HTR-8/SVneo (cell line): ENCODE measurements at regions not wholly inside any gene's neighbourhood (a gene's known extent, or its start where the extent isn't known, plus 50 kb on each side); places are given as distances from the start of the nearest gene placed in this dataset.
"Not testable (repeated sequence)": the region's sequence is repeated elsewhere in the genome, so short reads cannot be mapped to it uniquely, and the experiment has no call there.

Source experiments
- DNase-seq: peaks from one replicate; pipeline ENCODE4 v3.0.0; 2011; ENCODE audit warnings: low spot score, mixed read lengths; ENCODE audit not compliant: insufficient read length
- FAIRE-seq: peaks from 2 replicates; lab custom pipeline; 2011; peaks lifted over from hg19 to GRCh38; lab: Jason Lieb, UNC

DNA sequence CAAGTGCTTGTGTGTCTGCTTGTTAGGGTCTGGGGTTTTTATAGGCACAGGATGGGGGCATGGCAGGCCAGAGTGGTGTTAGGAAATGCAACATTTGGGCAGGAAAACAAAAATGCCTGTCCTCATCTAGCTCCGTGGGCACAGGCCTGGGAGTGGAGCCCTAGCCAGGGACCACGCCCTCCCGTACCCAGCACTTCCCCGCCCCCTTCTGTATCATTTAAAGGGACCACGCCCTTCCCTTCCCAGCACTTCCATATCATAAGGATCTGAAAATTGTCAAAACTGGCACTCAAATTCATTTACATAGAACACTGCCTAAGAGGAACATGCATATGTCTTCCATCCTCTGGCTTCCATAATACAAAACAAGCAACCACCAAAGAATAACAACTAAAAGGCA is 185.8 kb downstream of the B3GLCT start:
- DNase-seq = no peak
- FAIRE-seq = no peak

DNA sequence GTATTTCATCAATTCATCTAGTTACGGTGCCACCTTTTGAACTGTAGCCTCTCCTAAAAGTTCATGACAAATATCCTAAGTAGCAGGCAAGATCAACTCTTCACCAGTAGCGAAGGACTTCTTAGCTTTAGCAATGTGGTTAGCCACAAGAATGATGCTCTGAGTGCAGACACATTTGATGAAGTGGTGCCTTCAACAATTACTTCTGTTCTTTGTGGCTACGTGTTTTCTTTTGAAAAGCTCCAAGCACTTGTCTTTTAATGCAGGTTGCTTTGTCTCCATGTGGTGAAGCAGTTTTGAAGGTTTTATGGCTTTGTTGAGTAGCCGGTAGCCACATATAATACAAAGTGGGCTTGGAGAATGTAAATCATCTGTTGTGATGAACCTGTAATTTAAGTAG is 194.7 kb downstream of the B3GLCT start:
- no peak for FAIRE-seq

GRCh38 chr13:31395090-31395489 is 195.3 kb downstream of the B3GLCT start:
- FAIRE-seq (no peak), DNase-seq (no peak)

More for the DNA sequence above, 194.7 kb downstream of the B3GLCT start:
- DNase-seq = no peak

DNA sequence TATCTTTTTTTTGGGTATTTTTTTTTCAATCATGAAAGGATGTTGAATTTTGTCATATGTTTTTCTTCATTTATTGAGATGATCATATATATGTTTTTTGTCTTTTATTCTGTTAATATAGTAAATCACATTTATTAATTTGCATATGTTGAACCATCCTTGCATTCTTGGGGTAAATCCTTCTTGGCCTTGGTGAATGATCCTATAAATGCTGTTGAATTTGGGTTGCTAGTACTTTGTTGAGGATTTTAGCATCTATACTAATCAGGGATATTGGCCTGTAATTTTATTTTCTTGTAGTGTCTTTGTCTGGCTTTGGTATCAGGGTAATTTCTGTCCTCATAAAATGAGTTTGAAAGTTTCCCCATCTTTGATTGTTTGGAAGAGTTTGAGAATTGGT is 199.9 kb downstream of the B3GLCT start:
- DNase-seq (no peak), FAIRE-seq (no peak)

DNA sequence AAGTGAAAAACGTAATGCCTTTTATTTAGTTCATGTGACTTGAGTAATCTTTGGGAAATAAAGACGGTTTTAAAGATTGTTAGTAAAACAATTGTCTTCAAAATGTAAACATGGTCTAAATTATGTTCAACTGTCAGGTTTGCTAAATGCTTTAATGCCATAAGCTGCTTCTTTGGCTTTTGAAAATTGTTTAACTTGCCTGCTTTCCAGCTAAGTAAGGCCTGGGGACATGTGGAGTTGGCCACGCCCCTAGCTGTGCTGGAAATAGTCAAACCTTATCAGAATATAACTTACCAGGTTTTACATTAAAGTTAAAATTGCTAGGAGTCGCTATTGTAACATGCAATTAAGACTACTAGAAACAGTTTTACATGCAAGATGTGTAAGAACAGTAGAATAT is 203.9 kb downstream of the B3GLCT start:
- not testable (repeated sequence) for DNase-seq, FAIRE-seq

GRCh38 chr13:31408927-31409326 is 209.2 kb downstream of the B3GLCT start:
- FAIRE-seq (no peak), DNase-seq (no peak)

- FAIRE-seq = no peak
- DNase-seq = no peak
These were observed 210.0 kb downstream of the B3GLCT start for GRCh38 chr13:31409678-31410356.

DNA sequence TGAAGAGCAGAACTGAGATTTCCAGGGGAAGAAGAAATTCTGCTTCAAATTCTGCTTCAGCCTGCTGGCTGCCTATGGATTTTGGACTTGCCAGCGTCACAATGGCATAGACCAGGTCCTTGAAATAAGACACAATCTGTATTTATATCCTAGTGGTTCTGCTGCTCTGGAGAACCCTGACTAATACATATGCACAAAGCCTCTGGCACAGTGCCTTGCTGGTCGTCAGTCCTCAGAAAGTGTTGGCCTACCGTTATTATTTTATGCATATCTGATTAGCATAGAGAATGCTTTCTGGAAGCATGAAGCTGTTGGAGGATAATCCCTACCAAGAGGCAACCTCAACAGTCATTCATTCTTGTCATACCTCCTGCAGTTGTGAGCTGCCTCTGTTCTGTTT is 213.7 kb downstream of the B3GLCT start:
- no peak for FAIRE-seq
- DNase-seq = no peak

- FAIRE-seq = no peak
These were observed 216.3 kb downstream of the B3GLCT start for GRCh38 chr13:31416066-31416465.

DNA sequence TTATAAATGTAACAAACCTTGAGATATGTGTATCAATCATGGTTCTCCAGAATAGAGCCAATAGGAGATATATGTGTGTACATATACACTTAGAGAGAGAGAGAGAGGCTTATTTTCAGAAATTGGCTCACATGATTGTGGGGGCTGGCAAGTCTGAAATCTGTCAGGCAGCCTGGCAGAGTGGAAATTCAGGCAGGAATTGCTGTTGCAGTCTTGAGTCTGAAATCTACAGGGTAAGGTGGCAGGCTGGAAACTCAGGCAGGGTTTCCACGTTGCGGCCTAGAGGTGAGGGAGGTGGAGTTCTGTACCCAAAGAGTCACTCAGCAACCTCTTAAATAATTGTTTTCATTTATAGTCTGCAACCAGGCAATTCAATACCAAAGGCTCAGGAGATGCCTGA is 218.4 kb downstream of the B3GLCT start:
- DNase-seq (no peak), FAIRE-seq (no peak)

More at GRCh38 chr13:31416066-31416465, 216.3 kb downstream of the B3GLCT start:
- DNase-seq = no peak

GRCh38 chr13:31421756-31422155 is 222.0 kb downstream of the B3GLCT start:
- FAIRE-seq = no peak
- no peak for DNase-seq

- no peak for FAIRE-seq
- peak; percentile 72 for DNase-seq
These were observed 224.5 kb downstream of the B3GLCT start for GRCh38 chr13:31424130-31424729.

GRCh38 chr13:31426395-31426794 is 226.6 kb downstream of the B3GLCT start:
- FAIRE-seq (no peak), DNase-seq (no peak)

- no peak for FAIRE-seq
- no peak for DNase-seq
These were observed 227.7 kb downstream of the B3GLCT start for GRCh38 chr13:31427151-31428100.

DNA sequence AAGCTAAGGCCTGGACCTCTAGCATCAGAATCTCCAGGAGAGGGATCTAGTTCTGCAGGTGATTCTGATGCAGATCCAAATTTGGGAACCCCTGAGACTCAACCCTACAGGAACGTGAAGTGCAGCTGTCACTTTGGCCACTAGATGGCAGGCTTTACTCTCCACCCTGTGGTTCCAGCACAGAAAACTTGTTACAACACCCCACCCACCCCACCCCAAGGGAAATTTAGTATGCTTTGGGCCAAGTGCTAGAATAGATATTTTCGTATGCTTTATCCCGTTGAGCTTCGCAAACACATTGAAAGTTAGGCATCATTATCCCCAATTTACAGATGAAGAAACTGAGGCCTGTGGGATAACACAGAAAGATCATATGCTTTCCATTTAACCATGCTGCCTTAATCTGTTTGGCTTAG is 232.0 kb downstream of the B3GLCT start:
- DNase-seq = peak; percentile 17
- FAIRE-seq = no peak

- no peak for FAIRE-seq
- DNase-seq = no peak
These were observed 233.4 kb downstream of the B3GLCT start for GRCh38 chr13:31433207-31433606.

DNA sequence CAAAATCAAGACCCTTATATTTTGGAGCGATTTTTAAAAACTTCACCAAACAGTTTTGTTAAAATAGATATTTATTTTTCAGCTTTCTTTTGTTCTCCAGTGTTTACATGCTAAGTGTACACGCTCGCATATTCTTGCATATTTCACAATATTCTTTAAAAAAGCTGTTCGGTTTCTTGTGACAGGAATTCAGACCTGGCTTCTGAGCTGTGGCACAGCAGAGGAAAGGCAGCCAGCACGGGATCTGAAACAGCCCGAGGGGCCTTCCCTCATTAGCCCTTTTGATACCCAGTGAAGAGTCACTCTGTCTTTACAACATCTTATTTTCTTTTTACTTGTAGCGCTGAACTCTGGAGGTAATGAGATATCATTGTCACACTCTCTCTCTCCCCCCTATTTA is 234.0 kb downstream of the B3GLCT start:
- FAIRE-seq = no peak
- DNase-seq = no peak

DNA sequence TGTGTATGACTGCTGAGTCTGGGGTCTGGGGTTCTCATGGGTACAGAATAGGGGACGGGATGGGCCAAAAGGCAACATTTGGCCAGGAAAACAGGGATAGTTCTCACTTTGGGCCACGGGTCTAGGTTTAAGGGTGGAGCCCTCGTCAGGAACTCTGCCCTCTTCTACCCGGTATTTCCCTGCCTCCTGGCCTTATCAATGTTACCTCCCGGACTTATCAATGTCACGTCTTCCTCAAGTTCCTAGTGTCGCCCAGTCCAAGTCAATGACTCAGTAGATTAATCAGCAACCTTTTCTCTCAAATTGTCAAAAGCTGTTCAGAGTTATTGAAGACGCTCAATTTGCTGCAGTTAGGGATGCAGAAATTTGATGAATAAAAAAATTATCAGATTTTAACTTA is 234.8 kb downstream of the B3GLCT start:
- DNase-seq = no peak
- FAIRE-seq = no peak

DNA sequence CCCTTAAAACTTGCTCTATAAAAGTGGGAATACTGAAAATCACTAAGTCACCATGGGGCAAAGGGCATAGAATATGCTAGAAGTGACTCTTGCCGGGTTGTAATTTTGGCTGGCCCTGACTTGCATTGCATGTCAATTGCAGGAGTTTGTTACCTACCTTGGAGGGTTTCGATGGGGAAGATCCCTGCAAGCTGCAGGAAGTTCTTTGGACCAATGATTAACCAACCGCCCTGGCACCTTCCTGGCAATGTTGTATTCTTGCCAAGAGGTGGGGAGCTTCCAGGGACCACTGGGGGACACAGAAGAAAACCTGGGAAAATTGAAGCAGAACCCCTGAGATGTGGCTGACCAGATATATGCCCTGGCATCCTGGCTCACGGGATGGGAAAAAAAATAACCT is 235.8 kb downstream of the B3GLCT start:
- no peak for DNase-seq
- no peak for FAIRE-seq

DNA sequence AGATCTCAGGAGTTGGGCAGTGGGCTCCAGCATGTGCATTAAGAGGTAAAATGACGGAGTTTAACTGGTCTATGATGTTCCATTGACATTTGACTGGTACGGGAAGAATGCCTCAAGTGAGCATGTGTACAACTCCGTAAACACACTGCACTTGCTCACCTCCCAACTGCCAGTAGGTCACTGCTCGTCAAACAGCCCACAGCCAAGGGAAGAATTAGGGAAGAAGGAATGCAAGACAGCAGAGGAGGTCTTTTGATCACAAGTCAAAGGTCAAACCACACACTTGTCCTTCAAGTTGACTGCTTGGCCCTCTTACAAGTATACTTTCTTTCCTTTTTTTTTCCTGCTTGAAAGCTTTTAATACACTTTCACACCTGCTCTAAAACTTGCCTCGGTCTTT is 236.7 kb downstream of the B3GLCT start:
- DNase-seq = no peak
- no peak for FAIRE-seq

GRCh38 chr13:31437975-31438374 is 238.2 kb downstream of the B3GLCT start:
- FAIRE-seq = no peak
- no peak for DNase-seq
